ENCODE measurements at regions not wholly inside any gene's neighbourhood (a gene's known extent, or its start where the extent isn't known, plus 50 kb on each side); places are given as distances from the start of the nearest gene placed in this dataset.

DNA sequence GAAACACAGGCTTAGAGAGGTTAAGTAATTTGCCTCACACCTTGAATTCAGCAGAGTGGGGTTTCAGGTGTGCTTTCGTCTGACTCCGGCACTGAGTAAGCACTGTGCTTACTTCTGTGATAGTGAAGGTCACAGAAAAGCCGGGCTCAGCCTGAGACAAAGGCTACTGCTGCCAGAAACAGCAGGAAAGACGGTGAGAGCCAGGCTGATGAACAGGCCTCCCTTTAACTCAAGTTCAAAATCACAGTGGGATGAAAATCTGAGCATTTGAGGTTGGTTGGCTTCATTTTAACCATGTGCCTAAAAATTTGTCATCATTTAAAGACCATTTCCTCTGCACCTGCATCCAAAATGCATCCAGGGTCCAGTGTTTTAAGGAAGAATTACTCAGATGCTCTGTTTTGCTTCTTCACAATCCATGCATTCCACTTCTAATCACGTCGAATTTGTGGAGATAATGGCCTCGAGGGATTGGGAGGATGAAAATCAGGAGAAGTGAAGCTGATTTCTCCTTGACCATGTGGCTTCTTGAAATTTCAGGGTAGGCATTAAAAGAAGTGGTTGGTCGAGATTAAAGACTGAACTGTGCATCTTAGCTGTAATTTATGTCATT is 121.2 kb upstream of the LNX1 start:
- TF ChIP-seq EZH2 (IDR thresholded peaks at IDR 0.05; ENCODE audit: borderline replicate concordance, low read length): no peak
- TF ChIP-seq, protein P1, sequence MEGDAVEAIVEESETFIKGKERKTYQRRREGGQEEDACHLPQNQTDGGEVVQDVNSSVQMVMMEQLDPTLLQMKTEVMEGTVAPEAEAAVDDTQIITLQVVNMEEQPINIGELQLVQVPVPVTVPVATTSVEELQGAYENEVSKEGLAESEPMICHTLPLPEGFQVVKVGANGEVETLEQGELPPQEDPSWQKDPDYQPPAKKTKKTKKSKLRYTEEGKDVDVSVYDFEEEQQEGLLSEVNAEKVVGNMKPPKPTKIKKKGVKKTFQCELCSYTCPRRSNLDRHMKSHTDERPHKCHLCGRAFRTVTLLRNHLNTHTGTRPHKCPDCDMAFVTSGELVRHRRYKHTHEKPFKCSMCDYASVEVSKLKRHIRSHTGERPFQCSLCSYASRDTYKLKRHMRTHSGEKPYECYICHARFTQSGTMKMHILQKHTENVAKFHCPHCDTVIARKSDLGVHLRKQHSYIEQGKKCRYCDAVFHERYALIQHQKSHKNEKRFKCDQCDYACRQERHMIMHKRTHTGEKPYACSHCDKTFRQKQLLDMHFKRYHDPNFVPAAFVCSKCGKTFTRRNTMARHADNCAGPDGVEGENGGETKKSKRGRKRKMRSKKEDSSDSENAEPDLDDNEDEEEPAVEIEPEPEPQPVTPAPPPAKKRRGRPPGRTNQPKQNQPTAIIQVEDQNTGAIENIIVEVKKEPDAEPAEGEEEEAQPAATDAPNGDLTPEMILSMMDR (conservative IDR thresholded peaks at IDR 0.05 in 1 of 2, IDR thresholded peaks at IDR 0.05 in 1 of 2; ENCODE audit: extremely low read depth in 1 of 2, insufficient read depth in 1 of 2, low read depth in 1 of 2, low read length in 2 of 2): no peak

Measured in mammary epithelial cell (primary cell).